OCI-LY1 (cell line): ENCODE measurements at regions not wholly inside any gene's neighbourhood (a gene's known extent, or its start where the extent isn't known, plus 50 kb on each side); places are given as distances from the start of the nearest gene placed in this dataset.

Source experiments
- H2AFZ ChIP-seq: fragments of 200-600 bp; sonication (generic), shearing (Covaris generic); 2 replicates; pipeline ENCODE4 v1.6.0; 2014; ENCODE audit warnings: antibody characterized with exemption, mild to moderate bottlenecking, low read length
- H3F3A ChIP-seq: fragments of 200-600 bp; sonication (generic), shearing (Covaris generic); 2 replicates; pipeline ENCODE4 v1.6.0; 2014; ENCODE audit warnings: mild to moderate bottlenecking, antibody characterized with exemption, low read length, moderate library complexity; ENCODE audit not compliant: insufficient read depth
- H3K27ac ChIP-seq: fragments of 200-600 bp; sonication (generic); 2 replicates; pipeline ENCODE4 v1.5.1; 2014; ENCODE audit warnings: low read length, mixed run types, mild to moderate bottlenecking, low read depth; ENCODE audit not compliant: poor library complexity, severe bottlenecking
- H3K27me3 ChIP-seq: fragments of 200-600 bp; sonication (generic); 2 replicates; pipeline ENCODE4 v1.6.0; 2014; ENCODE audit warnings: antibody characterized with exemption, mild to moderate bottlenecking, low read length, moderate library complexity; ENCODE audit not compliant: insufficient read depth
- H3K36me3 ChIP-seq: fragments of 200-600 bp; sonication (generic); 2 replicates; pipeline ENCODE4 v1.6.1; 2014; ENCODE audit warnings: mild to moderate bottlenecking, antibody characterized with exemption, low read length, moderate library complexity, mixed read lengths; ENCODE audit not compliant: insufficient read depth
- H3K4me1 ChIP-seq: fragments of 200-600 bp; sonication (generic); 2 replicates; pipeline ENCODE4 v1.5.1; 2014; ENCODE audit warnings: mild to moderate bottlenecking, low read length, moderate library complexity; ENCODE audit not compliant: insufficient read depth, severe bottlenecking
- H3K4me2 ChIP-seq: fragments of 200-600 bp; sonication (generic), shearing (Covaris generic); 2 replicates; pipeline ENCODE4 v1.6.1; 2014; ENCODE audit warnings: low read length
- H3K4me3 ChIP-seq: fragments of 200-600 bp; sonication (generic); 2 replicates; pipeline ENCODE4 v1.5.1; 2014; ENCODE audit warnings: low read length, low read depth, mild to moderate bottlenecking, mixed read lengths; ENCODE audit not compliant: poor library complexity, severe bottlenecking
- H3K79me2 ChIP-seq: fragments of 200-600 bp; shearing (Covaris generic); 2 replicates; pipeline ENCODE4 v1.6.1; 2016; ENCODE audit warnings: mixed run types, low read length, mixed read lengths; ENCODE audit not compliant: insufficient read depth
- H3K9ac ChIP-seq: fragments of 200-600 bp; sonication (generic), shearing (Covaris generic); 2 replicates; pipeline ENCODE4 v1.6.1; 2014; ENCODE audit warnings: mild to moderate bottlenecking, low read length, mixed read lengths
- H3K9me2 ChIP-seq: fragments of 200-600 bp; sonication (generic), shearing (Covaris generic); 2 replicates; pipeline ENCODE4 v1.6.1; 2014; ENCODE audit warnings: low read depth, mild to moderate bottlenecking, low read length, mixed read lengths
- H3K9me3 ChIP-seq: fragments of 200-600 bp; shearing (Covaris generic); 2 replicates; pipeline ENCODE4 v1.6.1; 2014; ENCODE audit warnings: low read length, mixed read lengths
- H4K20me1 ChIP-seq: fragments of 200-600 bp; sonication (generic), shearing (Covaris generic); 2 replicates; pipeline ENCODE4 v1.6.0; 2016; ENCODE audit warnings: mild to moderate bottlenecking, low read length; ENCODE audit not compliant: insufficient read depth
- CTCF ChIP-seq: fragments of 200-600 bp; sonication (generic), shearing (Covaris generic); IDR thresholded peaks from 2 replicates; pipeline ENCODE4 v1.5.1; 2017; ENCODE audit warnings: mild to moderate bottlenecking, antibody characterized with exemption, low read length, moderate library complexity, mixed read lengths
- EZH2 ChIP-seq: fragments of 200-600 bp; sonication (generic), shearing (Covaris generic); IDR thresholded peaks from 2 replicates; pipeline ENCODE4 v1.8.0; 2017; ENCODE audit warnings: borderline replicate concordance, mixed run types, mild to moderate bottlenecking, antibody characterized with exemption, low read length, moderate library complexity, mixed read lengths

- Histone ChIP-seq H2AFZ (no peak overlapping the region), H3K4me1 (no peaks in the 10 kb centered on the region), H3K27me3 (no peaks in the 10 kb centered on the region), H4K20me1 (no peaks in the 10 kb centered on the region), H3K4me3 (no peak overlapping the region), H3K36me3 (no peaks in the 10 kb centered on the region), H3K9ac (no peak overlapping the region), H3K79me2 (no peaks in the 10 kb centered on the region), H3K9me2 (no peaks in the 10 kb centered on the region), H3K9me3 (no peaks in the 10 kb centered on the region), H3K27ac (no peak overlapping the region), H3F3A (no peaks in the 10 kb centered on the region), H3K4me2 (no peak overlapping the region)
- TF ChIP-seq EZH2 (no peak), CTCF (no peak)
These were observed 275.3 kb downstream of the HIVEP2 start for GRCh38 chr6:142669471-142670351.

GRCh38 chr6:142671791-142672190 is 273.2 kb downstream of the HIVEP2 start:
- Histone ChIP-seq H3K79me2 (no peaks in the 10 kb centered on the region), H3K9ac (no peak overlapping the region), H3K4me3 (no peak overlapping the region), H3K9me3 (no peaks in the 10 kb centered on the region), H3K4me2 (no peak overlapping the region), H3F3A (no peaks in the 10 kb centered on the region), H3K27me3 (no peaks in the 10 kb centered on the region), H3K36me3 (no peaks in the 10 kb centered on the region), H3K4me1 (no peaks in the 10 kb centered on the region), H3K9me2 (no peaks in the 10 kb centered on the region), H2AFZ (no peak overlapping the region), H3K27ac (no peak overlapping the region), H4K20me1 (no peaks in the 10 kb centered on the region)
- TF ChIP-seq EZH2: no peak
- no peak for TF ChIP-seq CTCF

- H3K9me2 ChIP-seq: no peaks in the 10 kb centered on the region
- no peak overlapping the region for H3K27ac ChIP-seq
- no peaks in the 10 kb centered on the region for H3K36me3 ChIP-seq
- H3K9ac ChIP-seq: no peak overlapping the region
- H3K4me3 ChIP-seq: no peak overlapping the region
- H3K4me2 ChIP-seq: no peak overlapping the region
- H2AFZ ChIP-seq: no peak overlapping the region
- no peaks in the 10 kb centered on the region for H3F3A ChIP-seq
- no peaks in the 10 kb centered on the region for H3K27me3 ChIP-seq
- TF ChIP-seq EZH2: no peak
- no peak for TF ChIP-seq CTCF
- no peaks in the 10 kb centered on the region for H3K79me2 ChIP-seq
- no peaks in the 10 kb centered on the region for H3K4me1 ChIP-seq
- H3K9me3 ChIP-seq: no peaks in the 10 kb centered on the region
- H4K20me1 ChIP-seq: no peaks in the 10 kb centered on the region
These were observed 269.5 kb downstream of the HIVEP2 start for GRCh38 chr6:142675517-142675916.
